ENCODE measurements at regions not wholly inside any gene's neighbourhood (a gene's known extent, or its start where the extent isn't known, plus 50 kb on each side); places are given as distances from the start of the nearest gene placed in this dataset.
A peak's percentile ranks its signal among the peaks of the same experiment; 100 is the strongest.

DNA sequence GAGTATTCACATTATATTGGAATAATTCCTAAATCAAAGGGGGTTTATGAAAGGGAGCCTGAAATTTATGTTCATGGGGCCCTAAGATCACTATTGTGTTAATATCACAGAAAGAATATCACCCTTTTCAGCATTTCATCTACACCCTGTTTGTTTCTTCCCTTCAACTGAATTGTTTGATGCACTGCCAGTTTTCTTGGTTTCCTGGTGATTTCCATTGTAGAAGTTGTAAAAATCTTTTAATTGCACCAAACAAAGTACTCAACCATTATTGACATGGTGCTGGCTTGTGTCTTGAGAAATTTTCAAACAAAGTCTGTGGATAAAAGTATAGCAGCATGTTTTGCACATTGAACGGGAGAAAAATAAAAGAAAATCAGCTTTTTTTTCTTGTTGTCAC is 154.8 kb upstream of the PRKD1 start:
- no peak for FAIRE-seq
- Histone ChIP-seq H3K36me3 (ENCODE audit: control insufficient read depth in 3 of 3, insufficient read depth in 2 of 3, low read depth in 1 of 3, low read length in 3 of 3) (no peaks in the 10 kb centered on the region), H3K27ac (ENCODE audit: low read depth in 1 of 3, low read length in 2 of 3) (no peak overlapping the region), H3K4me1 (ENCODE audit: control insufficient read depth in 3 of 3, insufficient read depth in 2 of 3, low read depth in 1 of 3, low read length in 2 of 3) (no peaks in the 10 kb centered on the region), H3K27me3 (ENCODE audit: control insufficient read depth in 3 of 3, insufficient read depth in 3 of 3, low read length in 3 of 3) (no peaks in the 10 kb centered on the region), H3K4me3 (ENCODE audit: low read depth in 1 of 3, low read length in 3 of 3) (no peak overlapping the region), H3K9me3 (ENCODE audit: control insufficient read depth in 2 of 2, insufficient read depth in 1 of 2, low read depth in 1 of 2, low read length in 1 of 2) (no peaks in the 10 kb centered on the region)
- WGBS, 3 donors, result 81 to 91% (median 85%) methylated on average over 1 of the region's 1 CpG
- DNase-seq, result no peak

DNA sequence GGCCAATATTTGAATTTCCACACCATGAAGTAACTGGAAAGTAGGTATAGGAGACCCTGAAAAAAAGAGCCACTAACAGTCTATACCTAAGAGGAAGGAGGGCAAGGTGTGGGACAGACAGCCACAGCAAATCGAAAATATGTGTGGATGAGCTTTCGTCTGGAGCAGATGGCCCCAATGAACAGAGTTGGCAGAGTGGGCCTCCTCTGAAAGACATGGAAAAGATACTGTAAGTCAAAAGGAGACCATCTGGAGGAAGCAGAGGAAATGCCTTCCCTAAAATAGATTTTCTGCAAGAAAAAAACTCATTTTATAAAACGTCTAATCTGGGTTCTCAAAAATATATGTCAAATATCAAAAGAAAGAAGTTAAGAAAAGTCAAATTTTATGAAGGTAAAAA is 157.2 kb upstream of the PRKD1 start:
- no peak overlapping the region for H3K27ac ChIP-seq (ENCODE audit: low read depth in 1 of 3, low read length in 2 of 3)
- no peaks in the 10 kb centered on the region for H3K4me1 ChIP-seq (ENCODE audit: control insufficient read depth in 3 of 3, insufficient read depth in 2 of 3, low read depth in 1 of 3, low read length in 2 of 3)
- WGBS, 3 donors, result 70 to 83% (median 80%) methylated on average over 3 of the region's 3 CpGs
- H3K36me3 ChIP-seq (ENCODE audit: control insufficient read depth in 3 of 3, insufficient read depth in 2 of 3, low read depth in 1 of 3, low read length in 3 of 3), result no peaks in the 10 kb centered on the region
- H3K9me3 ChIP-seq (ENCODE audit: control insufficient read depth in 2 of 2, insufficient read depth in 1 of 2, low read depth in 1 of 2, low read length in 1 of 2), result no peaks in the 10 kb centered on the region
- H3K27me3 ChIP-seq (ENCODE audit: control insufficient read depth in 3 of 3, insufficient read depth in 3 of 3, low read length in 3 of 3), result no peaks in the 10 kb centered on the region
- H3K4me3 ChIP-seq (ENCODE audit: low read depth in 1 of 3, low read length in 3 of 3), result no peak overlapping the region
- FAIRE-seq, result no peak
- DNase-seq, result no peak

DNA sequence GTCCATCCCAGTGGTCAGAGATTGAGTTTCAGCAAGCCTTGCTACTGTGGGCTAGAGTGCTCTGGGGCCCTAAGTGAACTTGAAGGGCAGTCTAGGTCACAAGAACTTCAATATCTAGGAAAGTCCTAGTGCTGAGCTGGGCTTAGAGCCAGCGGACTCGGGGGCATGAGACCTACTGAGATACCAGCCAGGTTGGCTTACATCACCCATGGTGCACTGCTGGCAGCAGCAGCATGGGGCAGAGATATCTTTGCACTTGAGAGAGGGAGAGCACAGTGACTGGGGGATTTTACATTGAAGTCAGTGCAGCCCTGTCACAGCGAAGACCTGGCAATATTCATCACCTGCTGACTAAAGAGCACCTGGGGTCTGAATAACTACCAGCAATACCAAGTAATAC is 158.3 kb upstream of the PRKD1 start:
- no peak for DNase-seq
- no peaks in the 10 kb centered on the region for H3K36me3 ChIP-seq (ENCODE audit: control insufficient read depth in 3 of 3, insufficient read depth in 2 of 3, low read depth in 1 of 3, low read length in 3 of 3)
- H3K9me3 ChIP-seq (ENCODE audit: control insufficient read depth in 2 of 2, insufficient read depth in 1 of 2, low read depth in 1 of 2, low read length in 1 of 2), result peaks cover 0 to 4% of the 10 kb centered on the region in 2 donors
- no peaks in the 10 kb centered on the region for H3K27me3 ChIP-seq (ENCODE audit: control insufficient read depth in 3 of 3, insufficient read depth in 3 of 3, low read length in 3 of 3)
- no peak for FAIRE-seq
- WGBS, 3 donors, result 80 to 90% (median 85%) methylated on average over 3 of the region's 3 CpGs
- H3K27ac ChIP-seq (ENCODE audit: low read depth in 1 of 3, low read length in 2 of 3), result no peak overlapping the region
- no peaks in the 10 kb centered on the region for H3K4me1 ChIP-seq (ENCODE audit: control insufficient read depth in 3 of 3, insufficient read depth in 2 of 3, low read depth in 1 of 3, low read length in 2 of 3)
- H3K4me3 ChIP-seq (ENCODE audit: low read depth in 1 of 3, low read length in 3 of 3), result no peak overlapping the region

DNA sequence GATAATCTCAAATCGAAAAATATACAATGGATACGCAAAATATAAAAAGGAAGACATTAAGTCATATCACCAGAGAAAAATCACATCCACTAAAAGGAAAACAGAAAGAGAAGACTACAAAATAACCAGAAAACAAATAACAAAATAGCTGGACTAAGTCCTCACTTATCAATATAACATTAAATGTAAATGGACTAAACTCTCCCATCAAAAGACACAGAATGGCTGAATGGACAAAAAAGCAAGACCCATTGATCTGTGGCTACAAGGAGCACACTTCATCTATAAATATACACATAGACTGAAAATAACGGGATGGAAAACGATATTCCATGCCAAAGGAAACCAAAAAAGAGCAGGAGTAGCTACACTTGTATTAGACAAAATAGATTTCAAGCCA is 161.0 kb upstream of the PRKD1 start:
- Histone ChIP-seq H3K9me3 (ENCODE audit: control insufficient read depth in 2 of 2, insufficient read depth in 1 of 2, low read depth in 1 of 2, low read length in 1 of 2) (peaks cover 0 to 4% of the 10 kb centered on the region in 2 donors), H3K4me1 (ENCODE audit: control insufficient read depth in 3 of 3, insufficient read depth in 2 of 3, low read depth in 1 of 3, low read length in 2 of 3) (no peaks in the 10 kb centered on the region), H3K36me3 (ENCODE audit: control insufficient read depth in 3 of 3, insufficient read depth in 2 of 3, low read depth in 1 of 3, low read length in 3 of 3) (no peaks in the 10 kb centered on the region), H3K27me3 (ENCODE audit: control insufficient read depth in 3 of 3, insufficient read depth in 3 of 3, low read length in 3 of 3) (no peaks in the 10 kb centered on the region), H3K27ac (ENCODE audit: low read depth in 1 of 3, low read length in 2 of 3) (no peak overlapping the region), H3K4me3 (ENCODE audit: low read depth in 1 of 3, low read length in 3 of 3) (no peak overlapping the region)
- 75 to 81% (median 75%) methylated on average over 4 of the region's 4 CpGs for WGBS, 3 donors
- FAIRE-seq, result no peak
- no peak for DNase-seq

DNA sequence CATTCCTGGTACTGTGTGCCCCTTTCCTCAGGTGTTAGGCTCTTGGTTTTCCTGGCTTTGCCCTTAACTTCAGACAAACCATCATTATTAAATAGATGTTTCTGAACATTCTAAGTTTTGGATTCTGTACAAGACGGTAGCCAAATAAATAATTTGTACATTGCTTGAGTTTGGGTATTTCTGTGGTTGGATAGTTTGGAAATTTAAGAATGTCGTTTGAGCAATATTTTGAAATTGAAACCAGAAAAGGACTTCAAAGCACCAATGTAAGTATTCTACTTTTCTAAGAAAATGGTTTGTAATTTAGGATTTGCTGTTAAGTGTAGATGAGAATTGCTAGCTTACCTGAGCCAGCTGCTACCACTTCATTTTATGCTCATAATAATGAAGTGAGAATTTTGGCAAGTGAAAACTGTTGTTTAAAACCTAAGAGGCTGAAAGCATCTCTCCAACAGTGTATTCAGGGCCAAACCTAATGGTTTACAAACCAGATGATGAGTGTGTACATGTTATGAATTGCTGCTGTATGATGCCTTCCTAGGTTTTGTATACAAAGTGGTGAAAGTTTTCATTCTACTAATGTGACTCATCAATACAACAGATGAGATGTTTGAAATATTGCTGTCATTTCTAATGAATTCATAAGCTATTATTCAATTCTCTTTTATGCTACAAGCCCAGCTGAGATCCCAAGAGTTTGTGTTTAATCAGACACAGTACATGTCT is 181.5 kb upstream of the PRKD1 start:
- Histone ChIP-seq H3K4me3 (ENCODE audit: low read depth in 1 of 3, low read length in 3 of 3) (no peak overlapping the region), H3K27me3 (ENCODE audit: control insufficient read depth in 3 of 3, insufficient read depth in 3 of 3, low read length in 3 of 3) (no peaks in the 10 kb centered on the region), H3K36me3 (ENCODE audit: control insufficient read depth in 3 of 3, insufficient read depth in 2 of 3, low read depth in 1 of 3, low read length in 3 of 3) (no peaks in the 10 kb centered on the region), H3K27ac (ENCODE audit: low read depth in 1 of 3, low read length in 2 of 3) (no peak overlapping the region), H3K9me3 (ENCODE audit: control insufficient read depth in 2 of 2, insufficient read depth in 1 of 2, low read depth in 1 of 2, low read length in 1 of 2) (peaks cover 0 to 5% of the 10 kb centered on the region in 2 donors), H3K4me1 (ENCODE audit: control insufficient read depth in 3 of 3, insufficient read depth in 2 of 3, low read depth in 1 of 3, low read length in 2 of 3) (no peaks in the 10 kb centered on the region)
- DNase-seq (no peak), FAIRE-seq (no peak)
- WGBS, 3 donors, result 67 to 75% (median 67%) methylated on average over 2 of the region's 2 CpGs

DNA sequence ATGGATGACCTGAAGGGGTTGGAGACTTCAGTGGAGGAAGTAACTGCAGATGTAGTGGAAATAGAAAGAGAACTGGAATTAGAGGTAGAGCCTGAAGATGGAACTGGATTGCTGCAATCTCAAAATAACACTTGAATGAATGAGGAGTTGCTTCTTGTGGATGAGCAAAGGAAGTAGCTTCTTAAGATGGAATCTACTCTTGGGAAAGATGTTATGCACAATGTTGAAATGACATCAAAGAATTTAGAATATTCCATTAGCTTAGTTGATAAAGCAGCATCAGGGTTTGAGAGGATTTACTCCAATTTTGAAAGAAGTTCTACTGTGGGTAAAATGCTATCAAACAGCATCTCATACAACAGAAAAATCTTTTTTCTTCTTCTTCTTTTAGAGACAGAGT is 186.4 kb upstream of the PRKD1 start:
- Histone ChIP-seq H3K9me3 (ENCODE audit: control insufficient read depth in 2 of 2, insufficient read depth in 1 of 2, low read depth in 1 of 2, low read length in 1 of 2) (no peaks in the 10 kb centered on the region), H3K27me3 (ENCODE audit: control insufficient read depth in 3 of 3, insufficient read depth in 3 of 3, low read length in 3 of 3) (no peaks in the 10 kb centered on the region), H3K4me3 (ENCODE audit: low read depth in 1 of 3, low read length in 3 of 3) (no peak overlapping the region), H3K4me1 (ENCODE audit: control insufficient read depth in 3 of 3, insufficient read depth in 2 of 3, low read depth in 1 of 3, low read length in 2 of 3) (no peaks in the 10 kb centered on the region), H3K27ac (ENCODE audit: low read depth in 1 of 3, low read length in 2 of 3) (no peak overlapping the region), H3K36me3 (ENCODE audit: control insufficient read depth in 3 of 3, insufficient read depth in 2 of 3, low read depth in 1 of 3, low read length in 3 of 3) (no peaks in the 10 kb centered on the region)
- FAIRE-seq (no peak), DNase-seq (no peak)

DNA sequence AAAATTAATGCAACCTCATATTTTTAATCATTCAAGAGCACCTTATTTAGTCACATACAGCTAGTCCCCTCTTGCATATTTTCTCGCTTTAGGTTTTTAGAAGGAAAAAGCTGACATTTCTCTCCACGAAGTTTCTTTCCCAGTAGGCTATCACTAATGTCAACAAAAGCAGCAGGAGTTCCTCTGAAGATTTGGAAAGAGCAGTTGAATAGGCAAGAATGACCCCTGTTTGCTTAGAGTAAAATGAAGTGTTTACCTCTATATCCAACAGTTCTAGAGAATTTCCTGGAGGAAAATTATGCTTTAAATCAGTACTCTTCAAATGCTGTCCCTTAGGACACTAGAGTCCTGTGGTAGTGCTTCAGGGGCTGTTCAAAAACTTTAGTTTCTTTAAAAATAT is 188.1 kb upstream of the PRKD1 start:
- 18 to 24% (median 19%) methylated on average over 2 of the region's 2 CpGs for WGBS, 3 donors
- Histone ChIP-seq H3K36me3 (ENCODE audit: control insufficient read depth in 3 of 3, insufficient read depth in 2 of 3, low read depth in 1 of 3, low read length in 3 of 3) (no peaks in the 10 kb centered on the region), H3K4me1 (ENCODE audit: control insufficient read depth in 3 of 3, insufficient read depth in 2 of 3, low read depth in 1 of 3, low read length in 2 of 3) (no peaks in the 10 kb centered on the region), H3K9me3 (ENCODE audit: control insufficient read depth in 2 of 2, insufficient read depth in 1 of 2, low read depth in 1 of 2, low read length in 1 of 2) (no peaks in the 10 kb centered on the region), H3K27me3 (ENCODE audit: control insufficient read depth in 3 of 3, insufficient read depth in 3 of 3, low read length in 3 of 3) (no peaks in the 10 kb centered on the region), H3K27ac (ENCODE audit: low read depth in 1 of 3, low read length in 2 of 3) (no peak overlapping the region), H3K4me3 (ENCODE audit: low read depth in 1 of 3, low read length in 3 of 3) (no peak overlapping the region)
- DNase-seq (no peak), FAIRE-seq (no peak)

DNA sequence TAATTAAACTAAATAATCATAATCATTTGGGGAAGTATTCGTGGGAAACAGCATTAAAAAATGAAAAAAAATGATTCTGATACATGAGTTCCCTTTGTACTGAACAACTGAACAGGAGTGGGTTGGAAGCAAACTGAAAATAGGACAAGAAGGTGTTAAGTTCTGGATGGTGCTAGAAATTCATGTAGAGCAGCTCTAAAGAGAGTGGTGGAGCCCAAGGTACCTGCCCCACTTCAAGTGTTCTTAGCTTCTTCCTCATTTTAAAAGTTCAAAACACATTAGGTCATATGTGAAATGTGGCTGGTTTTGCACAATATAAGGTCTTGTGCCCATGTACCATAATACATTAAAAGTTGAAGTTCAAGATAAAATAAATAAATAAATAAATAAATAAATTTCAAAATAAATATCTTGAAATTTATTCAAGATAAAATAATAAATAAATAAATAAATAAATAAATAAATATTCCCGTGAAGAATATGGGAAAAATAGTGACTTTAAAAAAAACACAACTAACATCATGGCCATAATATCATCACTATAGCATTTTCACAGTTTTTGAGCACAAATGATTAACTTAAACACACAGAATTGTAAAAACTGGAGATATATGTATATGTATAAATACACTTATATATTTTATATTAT is 191.5 kb upstream of the PRKD1 start:
- Histone ChIP-seq H3K27ac (ENCODE audit: low read depth in 1 of 3, low read length in 2 of 3) (no peak overlapping the region), H3K36me3 (ENCODE audit: control insufficient read depth in 3 of 3, insufficient read depth in 2 of 3, low read depth in 1 of 3, low read length in 3 of 3) (no peaks in the 10 kb centered on the region), H3K27me3 (ENCODE audit: control insufficient read depth in 3 of 3, insufficient read depth in 3 of 3, low read length in 3 of 3) (no peaks in the 10 kb centered on the region), H3K9me3 (ENCODE audit: control insufficient read depth in 2 of 2, insufficient read depth in 1 of 2, low read depth in 1 of 2, low read length in 1 of 2) (no peaks in the 10 kb centered on the region), H3K4me3 (ENCODE audit: low read depth in 1 of 3, low read length in 3 of 3) (no peak overlapping the region), H3K4me1 (ENCODE audit: control insufficient read depth in 3 of 3, insufficient read depth in 2 of 3, low read depth in 1 of 3, low read length in 2 of 3) (no peaks in the 10 kb centered on the region)
- FAIRE-seq (peak; percentile 39), DNase-seq (no peak)
- 49 to 69% (median 62%) methylated on average over 2 of the region's 2 CpGs for WGBS, 3 donors
